Effector CD8-positive, alpha-beta T cell (primary cell): ENCODE measurements at regions not wholly inside any gene's neighbourhood (a gene's known extent, or its start where the extent isn't known, plus 50 kb on each side); places are given as distances from the start of the nearest gene placed in this dataset.
"Not testable (repeated sequence)": the region's sequence is repeated elsewhere in the genome, so short reads cannot be mapped to it uniquely, and the experiment has no call there.

Experiments used
- DNase-seq: peaks from one replicate; lab custom pipeline; 2025; lab: John Stamatoyannopoulos, UW

DNA sequence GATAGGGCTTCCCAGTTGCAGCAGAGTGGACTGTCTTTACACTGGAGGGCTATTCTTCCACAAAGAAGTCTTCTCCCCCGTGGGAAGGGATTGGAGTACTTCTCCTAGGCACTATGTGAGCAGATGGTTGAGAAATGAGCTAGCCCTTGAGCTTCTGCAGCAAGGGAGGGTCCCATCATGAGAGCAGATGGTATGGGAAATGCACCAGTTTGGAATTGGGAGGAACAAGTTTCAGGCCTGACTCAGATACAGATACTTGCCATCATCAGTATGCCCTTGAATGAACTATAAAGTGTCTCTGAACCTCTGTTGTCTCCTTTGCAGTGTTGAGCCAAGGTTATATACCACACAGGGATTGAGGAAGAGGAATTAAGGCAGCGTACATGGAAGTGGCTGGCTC, 757.4 kb downstream of the RNF144A start:
- no peak for DNase-seq

DNA sequence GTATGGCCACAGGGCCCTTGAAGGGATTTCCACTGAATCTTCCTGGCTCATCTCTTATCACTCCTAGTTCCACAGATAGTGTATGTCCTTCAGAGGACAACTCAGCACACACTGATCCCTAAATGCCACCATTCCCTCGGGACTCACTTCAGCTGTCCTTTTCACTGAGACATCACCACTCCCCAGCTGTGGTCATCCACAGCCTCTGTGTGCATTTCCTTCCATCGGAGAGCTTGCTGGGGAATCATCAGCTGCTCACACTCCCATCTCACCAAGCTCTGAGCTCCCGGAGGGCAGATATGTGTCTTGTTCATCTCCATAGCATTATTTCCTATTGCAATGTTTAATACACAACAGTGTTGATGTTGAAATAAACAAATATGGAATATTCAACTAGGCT, 759.5 kb downstream of the RNF144A start:
- no peak for DNase-seq

DNA sequence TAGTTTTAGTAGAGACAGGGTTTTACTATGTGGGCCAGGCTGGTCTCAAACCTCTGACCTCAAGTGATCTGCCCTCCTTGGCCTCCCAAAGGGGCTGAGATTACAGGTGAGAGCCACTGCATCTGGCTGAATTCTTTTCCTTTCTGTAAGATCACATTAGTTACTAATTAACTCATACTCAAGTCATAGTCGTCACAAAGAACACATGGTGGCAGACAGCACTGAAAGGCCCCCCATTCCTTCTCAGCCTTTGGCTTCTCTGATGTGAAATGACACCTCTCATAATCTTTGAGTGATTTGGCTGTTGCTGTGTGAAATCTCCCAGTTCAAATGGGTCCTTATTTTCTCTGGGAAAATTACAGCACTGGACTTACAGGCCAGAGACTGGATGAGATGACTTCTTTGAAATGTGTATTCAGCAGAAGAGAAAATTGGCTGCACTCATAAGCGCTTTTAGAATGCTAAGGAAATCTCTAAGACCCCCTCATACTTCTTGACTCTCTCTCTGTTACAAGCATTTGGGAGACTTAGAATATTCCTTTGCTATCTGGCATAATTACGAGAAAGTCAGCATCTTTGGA, 764.8 kb downstream of the RNF144A start:
- no peak for DNase-seq

DNA sequence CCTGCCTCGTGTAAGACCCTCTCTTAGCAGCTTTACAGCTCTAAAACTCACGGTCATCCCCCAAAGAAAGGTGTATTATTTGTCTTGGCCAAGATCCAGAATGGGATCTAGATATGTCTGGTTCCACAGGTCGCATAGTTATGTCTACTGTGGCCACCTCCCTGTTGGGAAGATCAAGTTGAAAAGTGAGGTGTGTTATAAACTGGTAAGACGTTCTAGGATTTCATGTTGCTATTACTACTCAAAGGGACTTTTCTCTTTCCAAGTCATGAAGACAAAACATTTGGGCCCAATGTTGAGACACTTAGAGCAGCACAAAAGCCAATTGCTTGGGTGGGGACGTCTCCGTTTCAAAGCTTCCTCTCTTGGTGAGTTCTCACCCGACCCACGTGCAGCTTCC, 766.0 kb downstream of the RNF144A start:
- DNase-seq, result no peak

DNA sequence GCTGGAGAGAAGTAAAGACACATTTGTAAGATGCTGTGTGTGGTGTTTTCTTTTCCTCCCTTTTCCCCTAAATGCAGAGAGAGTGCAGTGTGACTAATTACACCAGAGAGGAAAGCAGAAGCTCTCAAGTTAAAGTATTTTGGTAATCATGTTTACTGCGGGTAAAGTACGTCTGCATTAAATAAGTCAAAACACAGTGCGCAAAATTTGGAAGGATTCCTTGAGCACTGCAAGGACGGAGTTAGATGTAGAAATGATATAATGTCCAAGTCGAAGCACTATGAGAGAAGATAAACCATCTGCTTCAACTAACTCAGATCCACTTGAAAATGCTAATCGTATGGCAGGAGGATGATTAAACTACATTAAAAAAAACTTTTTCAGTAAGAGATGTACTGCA, 766.5 kb downstream of the RNF144A start:
- DNase-seq, result no peak

DNA sequence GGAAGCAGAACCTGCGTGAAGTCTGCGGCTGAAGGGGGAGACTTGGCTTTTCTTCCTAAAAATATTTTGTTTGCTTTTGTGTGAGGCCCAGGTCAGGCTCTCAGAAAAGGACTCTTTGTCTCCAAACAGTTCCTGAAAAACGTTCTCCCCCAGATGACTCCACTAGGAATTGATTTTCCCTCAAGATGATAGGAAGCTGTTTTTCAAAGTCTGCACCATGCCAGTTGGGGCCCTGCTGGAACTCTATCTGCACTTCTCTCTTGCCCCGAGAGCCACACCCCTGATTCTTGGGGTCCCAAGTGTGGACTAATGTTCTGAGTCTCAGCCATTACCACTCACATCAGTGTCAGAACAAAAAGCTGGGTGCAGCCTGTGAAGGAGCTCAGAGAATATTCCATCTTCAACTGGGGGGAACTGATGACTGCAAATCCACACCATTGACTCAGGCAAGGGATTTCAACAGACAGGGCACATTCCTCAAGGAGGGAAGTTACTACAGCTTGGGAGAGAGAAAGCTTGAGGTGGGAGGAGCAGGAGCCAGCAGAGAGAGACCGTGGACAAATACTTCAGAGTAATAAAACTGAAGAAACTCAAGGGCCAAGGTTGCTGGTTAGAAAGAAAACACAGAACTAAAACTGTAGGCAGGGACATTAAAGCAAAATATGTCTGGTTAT, 768.3 kb downstream of the RNF144A start:
- DNase-seq, result no peak

DNA sequence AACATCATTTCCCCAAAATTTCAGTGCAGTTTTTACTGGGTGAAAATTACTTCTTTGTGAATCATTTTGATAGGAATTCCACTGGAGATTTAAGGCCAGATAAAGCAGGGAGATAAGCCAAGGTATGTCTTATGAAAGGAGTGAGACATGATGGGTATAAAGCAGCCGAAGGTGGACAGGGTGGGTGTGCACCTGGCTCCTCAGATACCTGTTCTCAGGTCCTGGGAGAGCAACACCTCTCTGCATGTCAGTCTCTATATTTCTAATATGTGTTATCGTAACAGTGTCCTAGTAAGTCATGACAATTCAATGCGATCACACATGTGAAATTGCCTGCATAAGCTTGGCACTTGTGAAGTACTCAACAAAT, 768.8 kb downstream of the RNF144A start:
- no peak for DNase-seq

DNA sequence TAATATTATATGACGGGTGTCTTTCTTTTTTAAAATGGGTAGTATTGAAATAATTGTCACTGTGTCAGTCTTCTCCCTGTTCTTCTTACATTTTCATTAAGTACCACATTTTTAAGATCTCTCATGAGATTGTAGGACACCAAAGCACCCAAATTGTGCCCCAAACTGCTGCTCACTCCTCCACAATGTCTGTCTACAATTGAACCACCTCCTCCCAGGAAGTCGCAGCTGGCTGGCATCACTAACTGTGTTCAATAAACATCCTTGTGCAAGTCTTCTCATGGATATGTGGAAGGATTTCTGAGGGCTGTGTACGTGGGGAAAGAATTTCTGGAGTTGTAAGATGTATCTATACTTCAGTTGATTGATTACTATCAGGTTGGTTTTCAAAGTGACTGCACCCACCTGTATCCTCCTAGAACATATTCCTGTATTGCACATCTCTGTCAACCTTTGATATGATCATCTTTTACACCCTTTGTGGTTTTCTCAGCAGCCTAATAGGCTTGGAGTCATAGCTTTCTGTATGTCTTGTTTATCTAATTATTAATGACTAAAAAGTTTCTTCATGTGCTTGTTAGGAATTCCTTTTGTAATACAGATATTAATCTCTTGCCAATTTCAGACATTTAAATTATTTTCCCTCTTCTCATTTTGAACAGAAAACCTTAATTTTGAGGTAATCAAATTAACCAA, 774.9 kb downstream of the RNF144A start:
- no peak for DNase-seq

DNA sequence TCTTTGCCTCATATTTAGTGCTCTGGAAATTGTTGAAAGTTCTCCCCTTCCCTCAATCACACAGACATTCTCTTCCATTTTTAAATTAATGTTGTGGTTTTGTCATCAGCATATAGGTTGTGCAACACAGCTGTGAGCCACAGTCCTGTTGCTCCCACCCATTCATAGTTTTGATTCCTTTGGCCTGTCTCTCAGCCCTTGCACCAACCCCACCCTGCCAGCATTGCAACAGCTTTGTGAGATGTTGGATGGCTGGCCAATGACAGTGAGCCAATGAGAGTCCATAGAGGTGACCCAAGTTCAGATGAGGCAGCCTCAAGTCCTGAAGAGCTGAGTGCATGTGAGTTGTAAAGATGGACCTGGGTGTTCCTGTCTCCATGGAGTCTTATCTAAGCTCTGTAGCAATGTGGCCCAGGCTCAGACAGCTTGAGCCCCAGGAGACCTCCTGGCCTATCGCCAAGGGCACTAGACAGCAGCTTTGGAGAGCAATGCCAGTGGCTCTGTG, 775.5 kb downstream of the RNF144A start:
- no peak for DNase-seq

DNA sequence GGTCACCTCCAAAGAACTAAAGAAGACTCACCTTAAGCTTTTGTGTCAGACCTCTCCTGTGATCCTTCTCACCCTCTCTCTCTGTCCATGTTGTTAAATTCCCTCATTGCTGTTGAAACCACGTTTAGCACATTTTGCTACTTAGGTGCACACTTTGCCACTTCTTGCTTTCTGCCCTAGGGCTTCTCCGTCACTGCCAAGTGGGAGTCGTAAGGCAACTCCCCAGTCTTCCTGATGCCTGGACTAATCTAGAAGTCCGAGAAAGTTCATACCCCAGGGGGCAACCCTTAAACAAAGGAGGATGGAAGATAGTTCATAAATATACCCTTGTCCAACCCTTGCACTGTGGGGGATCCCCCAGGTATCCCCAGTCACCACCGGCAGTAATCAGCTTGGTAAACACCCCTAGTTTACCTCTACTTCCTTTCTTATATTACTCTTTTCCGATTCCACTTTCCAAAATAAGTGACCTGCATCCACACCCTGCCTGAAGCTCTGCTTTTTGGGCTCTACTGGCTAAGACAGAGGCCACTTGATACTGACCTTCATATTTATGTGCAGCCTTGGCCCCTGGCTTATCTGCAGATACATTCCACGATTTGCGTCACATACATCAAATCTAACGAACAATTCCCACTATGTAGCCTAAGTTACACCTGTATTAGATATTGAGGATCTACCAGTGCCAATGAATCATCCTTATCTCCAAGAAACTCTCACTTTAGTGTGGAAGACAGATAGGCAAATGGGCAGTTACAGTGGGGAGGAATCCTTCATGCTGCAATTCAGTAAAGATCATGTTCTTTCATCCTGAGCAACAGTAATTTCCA, 776.2 kb downstream of the RNF144A start:
- no peak for DNase-seq

DNA sequence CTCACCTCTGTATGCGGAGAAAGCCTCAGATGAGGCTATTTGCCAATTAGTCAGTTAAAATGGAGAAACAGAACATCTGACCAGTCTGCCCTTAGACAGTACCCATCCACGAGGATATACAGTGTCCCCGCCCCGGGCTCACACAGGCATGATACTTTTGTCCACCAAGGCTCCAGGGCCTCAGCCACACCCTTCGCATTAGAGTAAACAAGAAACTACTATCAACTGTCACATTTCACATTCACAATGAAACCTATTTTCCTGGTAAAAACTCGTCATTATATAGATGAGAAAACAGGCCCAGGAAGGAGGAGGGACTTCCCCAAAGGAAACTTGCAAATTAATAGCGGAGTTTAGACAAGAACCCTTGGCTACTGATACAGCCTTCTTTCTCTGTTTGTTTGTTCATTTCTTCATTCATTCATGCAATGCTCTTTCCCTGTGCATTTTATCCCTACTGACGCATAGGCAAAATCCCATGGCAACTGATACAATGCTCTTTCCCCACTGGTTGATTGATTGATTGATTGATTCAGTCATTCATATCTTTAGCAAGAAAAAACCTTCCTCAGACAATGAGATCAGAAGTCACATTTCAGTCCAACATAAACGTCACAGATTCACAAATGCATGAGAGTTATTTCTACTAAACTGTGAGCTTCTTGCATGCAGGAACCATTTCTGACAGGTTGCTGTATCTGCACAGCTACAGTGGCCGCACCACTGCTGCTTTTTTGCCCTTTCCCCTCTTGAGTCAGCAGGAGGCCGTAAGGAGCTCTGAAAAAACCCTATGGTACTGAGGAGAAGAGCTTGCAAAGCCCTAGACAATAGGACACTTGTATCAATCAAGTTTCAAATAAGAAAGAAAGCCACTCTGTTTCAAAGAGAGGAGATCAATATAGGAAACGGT, 777.1 kb downstream of the RNF144A start:
- DNase-seq, result no peak

DNA sequence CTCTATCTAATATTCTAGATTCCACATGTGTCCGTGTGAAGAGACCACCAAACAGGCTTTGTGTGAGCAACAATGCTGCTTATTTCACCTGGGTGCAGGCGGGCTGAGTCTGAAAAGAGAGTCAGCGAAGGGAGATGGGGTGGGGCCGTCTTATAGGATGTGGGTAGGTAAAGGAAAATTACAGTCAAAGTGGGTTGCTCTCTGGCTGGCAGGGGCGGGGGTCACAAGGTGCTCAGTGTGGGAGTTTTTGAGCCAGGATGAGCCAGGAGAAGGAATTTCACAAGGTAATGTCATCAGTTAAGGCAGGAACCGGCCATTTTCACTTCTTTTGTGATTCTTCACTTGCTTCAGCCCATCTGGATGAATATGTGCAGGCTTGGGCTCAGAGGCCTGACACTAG, 779.3 kb downstream of the RNF144A start:
- not testable (repeated sequence) for DNase-seq

DNA sequence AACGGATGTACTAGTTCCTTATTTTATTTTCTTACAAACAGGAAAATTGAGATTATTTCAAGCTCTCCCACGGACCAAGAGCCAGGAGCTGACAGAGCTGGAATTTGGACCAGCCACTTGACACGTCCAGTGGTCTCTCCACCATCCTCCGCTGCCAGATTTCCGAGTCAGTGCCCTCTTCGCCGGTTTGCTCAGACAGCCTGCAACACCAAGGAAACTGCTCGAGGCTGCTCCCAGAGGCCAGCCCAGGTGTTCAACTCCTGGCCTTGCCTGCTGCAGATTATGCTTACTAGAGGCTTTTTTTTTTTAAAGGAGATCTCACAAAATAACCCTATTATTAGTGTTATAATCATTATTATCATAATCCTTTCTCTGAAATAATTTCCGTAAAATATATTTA, 779.8 kb downstream of the RNF144A start:
- no peak for DNase-seq

DNA sequence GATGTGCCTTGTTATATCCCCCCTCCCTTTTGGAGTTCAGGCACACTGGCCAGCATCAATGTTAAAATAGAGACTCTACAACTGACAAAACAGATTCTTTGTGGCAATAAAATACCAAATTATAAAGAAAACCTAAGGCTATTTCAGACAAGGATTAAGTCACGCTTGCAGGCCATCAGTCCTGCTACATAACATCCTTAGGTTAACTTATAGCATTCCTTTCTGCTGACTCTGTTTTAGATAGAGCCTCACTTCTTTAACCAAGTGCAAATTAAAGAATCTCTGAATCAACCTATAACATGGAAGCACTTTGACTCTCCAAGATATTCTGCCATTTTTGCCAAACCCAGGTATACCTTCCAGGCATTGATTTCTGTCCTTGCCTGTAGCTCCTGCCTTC, 784.6 kb downstream of the RNF144A start:
- no peak for DNase-seq

DNA sequence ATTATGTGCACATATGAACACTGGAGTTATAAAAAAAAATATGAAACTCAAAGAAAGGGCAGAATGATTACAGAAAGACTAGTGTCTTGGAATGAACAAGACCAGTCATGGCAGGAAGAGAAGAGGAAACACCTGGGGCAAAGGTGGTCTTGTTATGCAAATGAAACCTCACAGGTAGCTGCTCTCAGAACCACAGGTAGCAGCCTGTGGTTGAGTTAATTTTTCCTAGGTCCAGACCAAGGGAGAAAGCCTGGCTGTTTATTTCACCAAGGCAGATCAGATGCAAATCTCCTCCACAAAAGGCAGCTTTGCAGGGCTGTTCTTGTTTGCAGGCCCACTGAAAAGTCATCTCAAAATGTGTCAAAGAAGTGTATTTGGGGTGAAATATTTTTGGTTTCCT, 785.8 kb downstream of the RNF144A start:
- no peak for DNase-seq

DNA sequence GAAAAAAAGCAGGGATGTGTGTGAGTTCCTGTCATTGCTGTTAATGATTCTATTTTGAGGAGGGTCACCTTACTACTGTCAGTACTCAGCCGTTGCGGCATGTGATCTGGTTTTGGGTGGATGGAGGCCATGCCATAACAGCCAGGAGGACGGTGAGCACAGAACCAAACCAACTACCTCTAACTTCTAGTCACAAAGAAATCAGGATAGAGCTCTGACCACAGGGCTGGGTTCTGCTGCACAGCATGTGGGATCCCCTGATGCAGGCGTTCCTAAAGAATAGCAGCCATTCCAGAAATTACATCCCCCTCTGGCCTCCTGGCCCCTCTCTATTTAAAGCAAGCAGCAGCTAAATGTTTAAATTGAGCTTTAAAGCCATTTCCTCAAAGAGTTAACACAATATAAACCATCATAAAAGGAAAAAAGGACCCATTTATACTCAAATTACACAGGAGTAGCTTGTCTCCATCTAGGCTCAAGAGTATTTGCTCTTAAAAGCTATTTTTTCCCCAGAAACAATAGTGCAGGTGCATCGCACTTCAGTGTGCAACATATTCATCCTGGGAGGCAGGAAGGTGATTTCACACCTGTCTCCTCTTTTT, 786.4 kb downstream of the RNF144A start:
- DNase-seq, result no peak

DNA sequence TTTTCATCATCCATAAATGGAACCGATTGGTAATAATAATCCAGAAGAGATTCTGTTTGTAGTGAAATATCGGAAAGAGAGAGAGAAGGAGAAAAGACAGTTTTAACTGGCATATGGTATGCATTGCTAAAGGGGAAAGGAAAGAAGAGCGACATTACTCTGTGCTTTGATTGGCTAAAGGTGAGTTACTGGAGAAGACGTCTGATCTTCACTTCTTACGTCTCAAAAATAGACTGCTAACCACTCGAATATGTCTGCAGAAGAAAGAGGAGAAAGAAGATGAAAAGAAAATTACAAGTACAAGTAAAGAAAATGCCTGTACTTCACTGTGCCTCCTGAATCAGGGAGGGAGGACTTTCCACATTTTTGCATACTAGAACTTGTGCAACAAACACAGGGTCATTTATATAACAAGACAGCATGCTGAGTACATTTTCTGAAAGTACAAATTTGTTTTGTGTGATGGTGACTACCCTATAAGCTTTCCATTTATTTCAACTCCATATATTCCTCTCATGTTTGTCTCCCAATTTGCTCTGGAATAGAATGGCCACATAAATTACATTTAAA, 787.2 kb downstream of the RNF144A start:
- no peak for DNase-seq

DNA sequence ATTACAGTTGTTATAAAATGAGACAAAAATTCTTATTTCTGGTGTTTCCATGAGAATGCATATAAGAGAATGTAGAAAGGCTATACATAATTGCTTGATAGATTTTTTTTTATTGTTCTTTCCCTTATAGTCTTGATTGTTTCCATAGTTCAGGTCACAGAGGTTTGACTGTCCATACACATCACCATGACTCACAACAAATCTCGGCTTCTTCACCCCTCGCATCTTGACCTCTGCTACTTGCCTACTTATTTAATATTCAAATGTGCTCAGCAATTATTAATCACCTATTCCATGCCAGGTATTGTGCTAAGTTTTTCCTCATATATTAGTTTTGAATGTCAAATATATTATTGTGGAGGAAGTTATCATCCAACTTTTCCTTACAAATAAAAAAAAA, 789.6 kb downstream of the RNF144A start:
- DNase-seq, result no peak

DNA sequence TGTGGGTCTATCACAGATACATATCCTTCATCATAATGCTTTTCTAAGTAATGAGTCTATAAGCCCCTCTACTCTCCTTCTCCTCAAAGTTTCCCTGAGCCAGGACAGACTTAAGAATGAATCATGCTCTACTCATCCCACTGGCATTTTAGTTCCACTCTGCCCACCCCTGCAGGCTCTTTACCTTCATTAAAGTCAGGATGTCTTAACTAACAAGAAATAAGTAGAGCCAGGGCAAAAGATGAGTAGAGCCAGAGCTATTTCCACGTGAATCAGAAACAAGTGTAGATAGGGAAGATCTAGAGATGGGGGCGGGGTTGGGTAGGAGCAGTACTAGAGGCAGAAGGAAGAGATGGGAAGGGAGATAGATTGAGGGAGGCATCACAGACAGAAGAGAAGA, 790.5 kb downstream of the RNF144A start:
- DNase-seq, result no peak

DNA sequence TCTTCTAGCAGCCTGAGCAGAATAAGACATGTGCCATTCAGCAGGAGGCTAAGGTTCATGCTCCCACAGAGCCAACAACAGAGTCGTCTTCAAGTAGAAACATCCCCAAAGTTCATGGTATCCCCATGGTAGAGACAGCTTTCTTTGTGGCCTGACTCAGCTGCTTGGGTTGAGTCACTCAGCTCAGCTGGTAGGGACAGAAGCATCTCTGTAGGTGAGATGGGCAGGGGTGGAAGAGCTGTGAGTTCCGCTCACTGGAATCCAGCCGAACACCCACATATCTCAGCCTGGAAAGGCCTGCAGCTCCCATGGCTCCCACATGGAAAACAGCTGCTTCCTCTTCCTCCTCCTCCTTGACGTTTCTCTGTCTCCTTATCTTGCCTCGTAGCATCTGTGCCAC, 792.7 kb downstream of the RNF144A start:
- DNase-seq, result no peak

DNA sequence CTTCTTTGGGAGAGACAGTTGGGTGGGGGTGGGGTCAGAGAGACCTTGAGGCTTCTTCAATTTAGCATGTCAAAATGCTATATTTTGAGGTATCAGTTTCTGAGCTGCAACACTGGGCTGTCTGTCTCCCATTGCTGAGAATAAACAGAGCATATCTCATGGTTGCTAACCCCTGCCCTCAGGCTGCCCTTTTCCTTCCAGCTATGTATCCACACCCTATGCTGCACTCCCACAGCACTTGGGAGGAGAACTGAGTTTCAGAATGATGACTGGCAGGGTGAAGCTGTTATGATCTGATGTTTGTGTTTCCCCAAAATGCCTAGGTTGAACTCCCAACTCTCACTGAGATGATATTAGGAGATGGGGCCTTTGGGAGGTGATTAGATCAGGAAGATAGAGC, 794.0 kb downstream of the RNF144A start:
- DNase-seq, result no peak
